ENCODE measurements at regions not wholly inside any gene's neighbourhood (a gene's known extent, or its start where the extent isn't known, plus 50 kb on each side); places are given as distances from the start of the nearest gene placed in this dataset.

- no peak for TF ChIP-seq CHD2 (IDR thresholded peaks at IDR 0.05; ENCODE audit: low read length, partially characterized antibody)
- no peak for TF ChIP-seq RCOR1 (IDR thresholded peaks at IDR 0.05; ENCODE audit: low read length)
- TF ChIP-seq EP300 (IDR thresholded peaks at IDR 0.05; ENCODE audit: borderline replicate concordance in 1 of 2, low read depth in 1 of 2, low read length in 1 of 2), result no peak
- no peak for TF ChIP-seq YY1 (IDR thresholded peaks at IDR 0.05; ENCODE audit: low read depth)
- TF ChIP-seq CTCF (IDR thresholded peaks at IDR 0.05), result no peak
- TF ChIP-seq USF2 (IDR thresholded peaks at IDR 0.05; ENCODE audit: borderline replicate concordance, low read depth, low read length), result no peak
- no peak for TF ChIP-seq ZBTB33 (IDR thresholded peaks at IDR 0.05; ENCODE audit: borderline replicate concordance, low read depth)
- TF ChIP-seq MEF2A (IDR thresholded peaks at IDR 0.05; ENCODE audit: borderline replicate concordance, low read depth), result no peak
- TF ChIP-seq EZH2phosphoT487 (IDR thresholded peaks at IDR 0.05; ENCODE audit: borderline replicate concordance, low read depth), result no peak
- TF ChIP-seq MAX (IDR thresholded peaks at IDR 0.05; ENCODE audit: low read depth), result no peak
- TF ChIP-seq SMC3 (IDR thresholded peaks at IDR 0.05; ENCODE audit: low read depth, low read length), result no peak
Observed at GRCh38 chr2:2791606-2792005, 460.5 kb upstream of the MYT1L start.
